NCI-H345 (cell line): ENCODE measurements at regions not wholly inside any gene's neighbourhood (a gene's known extent, or its start where the extent isn't known, plus 50 kb on each side); places are given as distances from the start of the nearest gene placed in this dataset.

ENCODE experiments used
- DNase-seq: peaks from one replicate; lab custom pipeline; 2025; lab: John Stamatoyannopoulos, UW

- DNase-seq = no peak
Observed at GRCh38 chr10:8418631-8419030, 364.1 kb downstream of the GATA3 start.

GRCh38 chr10:8420182-8420581 is 365.7 kb downstream of the GATA3 start:
- DNase-seq = no peak

- no peak for DNase-seq
Observed at GRCh38 chr10:8424555-8425211, 370.2 kb downstream of the GATA3 start.

- DNase-seq = no peak
Observed at GRCh38 chr10:8428654-8429053, 374.2 kb downstream of the GATA3 start.

GRCh38 chr10:8430321-8430720 is 375.8 kb downstream of the GATA3 start:
- no peak for DNase-seq

- no peak for DNase-seq
Observed at GRCh38 chr10:8431511-8431910, 377.0 kb downstream of the GATA3 start.

GRCh38 chr10:8435186-8436055 is 380.9 kb downstream of the GATA3 start:
- DNase-seq = no peak

GRCh38 chr10:8437896-8438295 is 383.4 kb downstream of the GATA3 start:
- DNase-seq = no peak

- no peak for DNase-seq
Observed at GRCh38 chr10:8438603-8439002, 384.1 kb downstream of the GATA3 start.

- DNase-seq = no peak
Observed at GRCh38 chr10:8439040-8439439, 384.6 kb downstream of the GATA3 start.

GRCh38 chr10:8444630-8445029 is 390.1 kb downstream of the GATA3 start:
- no peak for DNase-seq

- no peak for DNase-seq
Observed at GRCh38 chr10:8445353-8445752, 390.9 kb downstream of the GATA3 start.

GRCh38 chr10:8449909-8450308 is 395.4 kb downstream of the GATA3 start:
- no peak for DNase-seq

- DNase-seq = no peak
Observed at GRCh38 chr10:8453587-8453986, 399.1 kb downstream of the GATA3 start.

- DNase-seq = no peak
Observed at GRCh38 chr10:8454357-8454756, 399.9 kb downstream of the GATA3 start.

GRCh38 chr10:8455181-8455580 is 400.7 kb downstream of the GATA3 start:
- DNase-seq = no peak

- no peak for DNase-seq
Observed at GRCh38 chr10:8456386-8456785, 401.9 kb downstream of the GATA3 start.

- no peak for DNase-seq
Observed at GRCh38 chr10:8460626-8461025, 406.1 kb downstream of the GATA3 start.

GRCh38 chr10:8462565-8462964 is 408.1 kb downstream of the GATA3 start:
- no peak for DNase-seq

- DNase-seq = no peak
Observed at GRCh38 chr10:8463853-8464252, 409.4 kb downstream of the GATA3 start.

GRCh38 chr10:8468477-8468876 is 414.0 kb downstream of the GATA3 start:
- no peak for DNase-seq

GRCh38 chr10:8473205-8473604 is 418.7 kb downstream of the GATA3 start:
- no peak for DNase-seq

GRCh38 chr10:8477300-8477699 is 422.8 kb downstream of the GATA3 start:
- DNase-seq = no peak
